Activated T-cell treated with anti-CD3 and anti-CD28 coated beads, Interleukin-2, amount 50 U/mL, for 1 hour (primary cell): ENCODE measurements at regions not wholly inside any gene's neighbourhood (a gene's known extent, or its start where the extent isn't known, plus 50 kb on each side); places are given as distances from the start of the nearest gene placed in this dataset.
"Not testable (repeated sequence)": the region's sequence is repeated elsewhere in the genome, so short reads cannot be mapped to it uniquely, and the experiment has no call there.

Experiments
- DNase-seq: peaks from one replicate; pipeline ENCODE4 v3.0.0-alpha.2; 2020

- no peak for DNase-seq
Measured at GRCh38 chrX:13955975-13956374, 73.7 kb downstream of the GEMIN8 start.

GRCh38 chrX:13955095-13955647 lies 74.5 kb downstream of the GEMIN8 start:
- no peak for DNase-seq

- DNase-seq: no peak
Measured at GRCh38 chrX:13952581-13952980, 77.1 kb downstream of the GEMIN8 start.

- DNase-seq: not testable (repeated sequence)
Measured at GRCh38 chrX:13946223-13946622, 83.5 kb downstream of the GEMIN8 start.

GRCh38 chrX:13945787-13946186 lies 83.9 kb downstream of the GEMIN8 start:
- DNase-seq: not testable (repeated sequence)

GRCh38 chrX:13940671-13941070 lies 89.0 kb downstream of the GEMIN8 start:
- DNase-seq: no peak

- DNase-seq: no peak
Measured at GRCh38 chrX:13939741-13940597, 89.7 kb downstream of the GEMIN8 start.

GRCh38 chrX:13938829-13939530 lies 90.7 kb downstream of the GEMIN8 start:
- DNase-seq: no peak

GRCh38 chrX:13938051-13938828 lies 91.5 kb downstream of the GEMIN8 start:
- DNase-seq: peak; percentile 16

- DNase-seq: no peak
Measured at GRCh38 chrX:13937370-13938050, 92.2 kb downstream of the GEMIN8 start.

GRCh38 chrX:13936521-13937225 lies 93.0 kb downstream of the GEMIN8 start:
- no peak for DNase-seq

GRCh38 chrX:13934731-13935130 lies 95.0 kb downstream of the GEMIN8 start:
- DNase-seq: no peak

- DNase-seq: no peak
Measured at GRCh38 chrX:13933851-13934250, 95.8 kb downstream of the GEMIN8 start.

- no peak for DNase-seq
Measured at GRCh38 chrX:13933352-13933751, 96.3 kb downstream of the GEMIN8 start.

GRCh38 chrX:13932416-13932815 lies 97.3 kb downstream of the GEMIN8 start:
- DNase-seq: no peak

GRCh38 chrX:13927175-13927574 lies 102.5 kb downstream of the GEMIN8 start:
- DNase-seq: no peak

- DNase-seq: no peak
Measured at GRCh38 chrX:13923845-13924244, 105.8 kb downstream of the GEMIN8 start.

- no peak for DNase-seq
Measured at GRCh38 chrX:13923289-13923688, 106.4 kb upstream of the GPM6B start.

GRCh38 chrX:13917507-13917906 lies 100.6 kb upstream of the GPM6B start:
- no peak for DNase-seq

GRCh38 chrX:13911586-13911985 lies 94.7 kb upstream of the GPM6B start:
- DNase-seq: no peak

- no peak for DNase-seq
Measured at GRCh38 chrX:13906093-13906492, 89.2 kb upstream of the GPM6B start.

GRCh38 chrX:13903405-13903804 lies 86.5 kb upstream of the GPM6B start:
- DNase-seq: no peak
